Activated B cell treated with CpG ODN at 0.5 μM for 24 hours (primary cell): ENCODE measurements at regions not wholly inside any gene's neighbourhood (a gene's known extent, or its start where the extent isn't known, plus 50 kb on each side); places are given as distances from the start of the nearest gene placed in this dataset.

Experiments used
- ATAC-seq: fragments of 200-7000 bp; cut with Tn5 transposase; one replicate; pipeline ENCODE4 v1.10.0; 2021; ENCODE audit warnings: low read depth, mild to moderate bottlenecking, moderate library complexity
- CTCF ChIA-PET: fragments of 350-600 bp; sonication (Branson Sonifier 250); formaldehyde crosslinking; loops from one replicate; lab custom pipeline; 2021; ENCODE audit warnings: antibody characterized with exemption; lab: Charles Lee
- POLR2A ChIA-PET: fragments of 350-600 bp; sonication (Branson Sonifier 250); formaldehyde crosslinking; loops from one replicate; lab custom pipeline; 2021; ENCODE audit warnings: antibody characterized with exemption; lab: Charles Lee
- DNase-seq: peaks from one replicate; pipeline ENCODE4 v3.0.0; 2022
- H3K27ac Mint-ChIP-seq: one replicate; pipeline ENCODE4 v1.8.0; 2020; ENCODE audit warnings: mixed read lengths
- H3K27me3 Mint-ChIP-seq: one replicate; pipeline ENCODE4 v1.8.0; 2021; ENCODE audit warnings: mixed read lengths
- H3K36me3 Mint-ChIP-seq: one replicate; pipeline ENCODE4 v1.8.0; 2021; ENCODE audit warnings: low read depth, mixed read lengths
- H3K4me1 Mint-ChIP-seq: one replicate; pipeline ENCODE4 v1.8.0; 2021; ENCODE audit warnings: mixed read lengths
- H3K4me3 Mint-ChIP-seq: one replicate; pipeline ENCODE4 v1.8.0; 2020; ENCODE audit warnings: mild to moderate bottlenecking, mixed read lengths
- H3K9me3 Mint-ChIP-seq: one replicate; pipeline ENCODE4 v1.8.0; 2020; ENCODE audit warnings: mixed read lengths
- CTCF ChIP-seq: fragments of 200-600 bp; IDR thresholded peaks from one replicate; pipeline ENCODE4 v1.8.0; 2022; ENCODE audit warnings: antibody characterized with exemption, mild to moderate bottlenecking
- intact Hi-C: fragments of 100-400 bp; cut with micrococcal nuclease; formaldehyde crosslinking; loops from one replicate; pipeline ENCODE4 v1.15.1; 2024

- ATAC-seq: no peak
- Mint-ChIP-seq H3K27me3 (no peaks in the 10 kb centered on the region), H3K27ac (no peak overlapping the region), H3K4me3 (no peak overlapping the region), H3K36me3 (no peaks in the 10 kb centered on the region), H3K9me3 (no peaks in the 10 kb centered on the region), H3K4me1 (no peaks in the 10 kb centered on the region)
- no peak for TF ChIP-seq CTCF
- DNase-seq: no peak
- intact Hi-C loops: no loop called here
- CTCF ChIA-PET: no interaction called here
- POLR2A ChIA-PET: no interaction called here
These were observed 129.7 kb downstream of the PLG start for GRCh38 chr6:160831739-160832138.

- ChIA-PET POLR2A (no interaction called here), CTCF (no interaction called here)
- Mint-ChIP-seq H3K4me3 (no peak overlapping the region), H3K27me3 (no peaks in the 10 kb centered on the region), H3K9me3 (no peaks in the 10 kb centered on the region), H3K36me3 (no peaks in the 10 kb centered on the region), H3K4me1 (no peaks in the 10 kb centered on the region), H3K27ac (no peak overlapping the region)
- intact Hi-C loops: no loop called here
- ATAC-seq: no peak
- DNase-seq: no peak
- no peak for TF ChIP-seq CTCF
These were observed 130.4 kb downstream of the PLG start for GRCh38 chr6:160832422-160832821.

- Mint-ChIP-seq H3K9me3 (no peaks in the 10 kb centered on the region), H3K4me3 (no peak overlapping the region), H3K36me3 (no peaks in the 10 kb centered on the region), H3K4me1 (no peaks in the 10 kb centered on the region), H3K27me3 (no peaks in the 10 kb centered on the region), H3K27ac (no peak overlapping the region)
- intact Hi-C loops: no loop called here
- POLR2A ChIA-PET: no interaction called here
- TF ChIP-seq CTCF: no peak
- DNase-seq (no peak), ATAC-seq (no peak)
- CTCF ChIA-PET: no interaction called here
These were observed 135.1 kb downstream of the PLG start for GRCh38 chr6:160837146-160837545.

DNA sequence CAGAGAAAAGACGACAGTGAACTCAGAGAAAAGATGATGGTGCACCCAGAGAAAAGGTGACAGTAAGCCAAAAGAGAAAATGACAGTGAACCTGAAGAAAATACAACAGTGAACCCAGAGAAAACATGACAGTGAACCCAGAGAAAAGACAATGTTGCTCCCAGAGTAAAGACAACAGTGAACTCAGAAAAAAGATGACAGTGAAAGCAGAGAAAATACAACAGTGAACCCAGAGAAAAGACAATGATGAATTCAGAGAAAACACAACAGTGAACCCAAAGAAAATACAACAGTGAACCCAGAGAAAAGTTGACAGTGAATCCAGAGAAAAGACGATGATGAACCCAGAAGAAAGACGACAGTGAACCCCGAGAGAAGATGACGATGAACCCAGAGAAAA is 140.5 kb upstream of the MAP3K4 start:
- no peak for DNase-seq
- no peak for ATAC-seq
- H3K4me1 Mint-ChIP-seq: no peaks in the 10 kb centered on the region
- intact Hi-C loops: no loop called here
- H3K27me3 Mint-ChIP-seq: no peaks in the 10 kb centered on the region
- ChIA-PET POLR2A (no interaction called here), CTCF (no interaction called here)
- no peaks in the 10 kb centered on the region for H3K36me3 Mint-ChIP-seq
- H3K4me3 Mint-ChIP-seq: no peak overlapping the region
- no peaks in the 10 kb centered on the region for H3K9me3 Mint-ChIP-seq
- H3K27ac Mint-ChIP-seq: no peak overlapping the region
- TF ChIP-seq CTCF: no peak

DNA sequence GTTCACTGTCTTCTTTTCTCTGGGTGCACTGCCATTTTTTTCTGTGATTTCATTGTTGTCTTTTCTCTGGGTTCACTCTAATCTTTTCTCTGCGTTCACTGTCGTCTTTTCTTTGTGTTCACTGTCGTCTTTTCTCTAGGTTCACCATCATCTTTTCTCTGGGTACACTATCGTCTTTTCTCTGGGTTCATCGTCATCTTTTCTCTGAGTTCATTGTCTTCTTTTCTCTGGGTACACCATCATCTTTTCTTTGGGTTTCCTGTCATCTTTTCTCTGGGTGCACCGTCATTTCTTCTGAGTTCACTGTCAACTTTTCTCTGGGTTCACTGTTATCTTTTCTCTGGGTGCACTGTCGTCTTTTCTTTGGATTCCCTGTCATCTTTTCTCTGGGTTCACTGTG is 137.6 kb upstream of the MAP3K4 start:
- ChIA-PET POLR2A (no interaction called here), CTCF (no interaction called here)
- ATAC-seq (no peak), DNase-seq (no peak)
- TF ChIP-seq CTCF: no peak
- H3K27me3 Mint-ChIP-seq: no peaks in the 10 kb centered on the region
- H3K27ac Mint-ChIP-seq: no peak overlapping the region
- no peaks in the 10 kb centered on the region for H3K9me3 Mint-ChIP-seq
- H3K4me3 Mint-ChIP-seq: no peak overlapping the region
- intact Hi-C loops: no loop called here
- H3K4me1 Mint-ChIP-seq: no peaks in the 10 kb centered on the region
- H3K36me3 Mint-ChIP-seq: no peaks in the 10 kb centered on the region
